ENCODE measurements at regions not wholly inside any gene's neighbourhood (a gene's known extent, or its start where the extent isn't known, plus 50 kb on each side); places are given as distances from the start of the nearest gene placed in this dataset.

DNA sequence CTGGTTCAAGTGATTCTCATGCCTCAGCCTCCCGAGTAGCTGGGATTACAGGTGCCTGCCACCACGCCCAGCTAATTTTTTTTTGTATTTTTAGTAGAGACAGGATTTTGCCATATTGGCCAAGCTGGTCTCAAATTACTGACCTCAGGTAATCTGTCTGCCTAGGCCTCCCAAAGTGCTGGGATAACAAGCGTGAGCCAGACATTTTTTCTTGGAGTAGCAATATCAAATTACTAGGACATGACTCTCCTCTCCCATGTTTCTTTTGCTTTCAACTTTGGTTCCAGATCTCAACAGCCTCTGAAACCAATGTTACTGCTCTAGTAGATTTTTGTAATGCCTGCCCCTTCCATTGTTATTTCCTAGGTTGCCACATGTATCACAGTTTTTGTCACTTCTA lies 462.0 kb downstream of the GBE1 start:
- TF ChIP-seq, protein P1, sequence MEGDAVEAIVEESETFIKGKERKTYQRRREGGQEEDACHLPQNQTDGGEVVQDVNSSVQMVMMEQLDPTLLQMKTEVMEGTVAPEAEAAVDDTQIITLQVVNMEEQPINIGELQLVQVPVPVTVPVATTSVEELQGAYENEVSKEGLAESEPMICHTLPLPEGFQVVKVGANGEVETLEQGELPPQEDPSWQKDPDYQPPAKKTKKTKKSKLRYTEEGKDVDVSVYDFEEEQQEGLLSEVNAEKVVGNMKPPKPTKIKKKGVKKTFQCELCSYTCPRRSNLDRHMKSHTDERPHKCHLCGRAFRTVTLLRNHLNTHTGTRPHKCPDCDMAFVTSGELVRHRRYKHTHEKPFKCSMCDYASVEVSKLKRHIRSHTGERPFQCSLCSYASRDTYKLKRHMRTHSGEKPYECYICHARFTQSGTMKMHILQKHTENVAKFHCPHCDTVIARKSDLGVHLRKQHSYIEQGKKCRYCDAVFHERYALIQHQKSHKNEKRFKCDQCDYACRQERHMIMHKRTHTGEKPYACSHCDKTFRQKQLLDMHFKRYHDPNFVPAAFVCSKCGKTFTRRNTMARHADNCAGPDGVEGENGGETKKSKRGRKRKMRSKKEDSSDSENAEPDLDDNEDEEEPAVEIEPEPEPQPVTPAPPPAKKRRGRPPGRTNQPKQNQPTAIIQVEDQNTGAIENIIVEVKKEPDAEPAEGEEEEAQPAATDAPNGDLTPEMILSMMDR (IDR thresholded peaks at IDR 0.05; ENCODE audit: low read depth, low read length, missing control alignments) = no peak

DNA sequence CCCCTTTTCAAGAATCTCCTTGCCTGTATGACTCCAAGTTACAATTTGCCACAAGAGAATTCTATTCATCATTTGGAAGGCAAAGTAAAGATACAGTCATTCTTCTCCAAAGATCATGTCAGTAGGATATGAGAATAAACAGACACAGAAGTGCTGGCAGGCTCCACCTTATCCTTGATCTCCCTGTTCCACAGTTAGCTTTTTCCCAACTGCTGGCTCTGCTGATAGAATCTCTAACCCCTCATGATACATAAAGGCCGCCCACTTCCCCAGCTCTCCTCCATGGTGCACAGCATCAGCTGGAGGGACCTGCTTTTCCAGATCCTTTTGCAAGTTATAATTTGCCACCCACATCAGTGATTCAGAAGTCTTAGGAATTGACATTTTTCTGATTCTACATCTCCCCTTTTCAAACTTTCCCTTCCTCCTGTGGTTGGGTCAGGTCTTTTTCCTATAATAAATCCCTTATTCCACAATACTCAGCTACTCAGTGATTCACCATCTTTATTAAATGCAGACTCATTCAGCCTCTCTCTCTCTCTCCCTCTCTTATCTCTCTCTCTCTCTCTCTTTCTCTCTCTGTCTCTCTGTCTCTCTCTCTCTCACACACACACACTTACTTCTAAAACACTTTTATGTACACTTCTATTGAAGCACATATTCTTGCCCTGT lies 465.4 kb downstream of the GBE1 start:
- no peak for DNase-seq (ENCODE audit: extremely low read depth, low read depth)
- TF ChIP-seq, protein P1 (IDR thresholded peaks at IDR 0.05; ENCODE audit: low read depth, low read length, missing control alignments) = no peak
- H3K4me3 ChIP-seq (replicated peaks; ENCODE audit: low read depth, low read length) = no peak overlapping the region

More for the DNA sequence above, 462.0 kb downstream of the GBE1 start:
- DNase-seq (ENCODE audit: extremely low read depth, low read depth) = no peak
- no peak overlapping the region for H3K4me3 ChIP-seq (replicated peaks; ENCODE audit: low read depth, low read length)

DNA sequence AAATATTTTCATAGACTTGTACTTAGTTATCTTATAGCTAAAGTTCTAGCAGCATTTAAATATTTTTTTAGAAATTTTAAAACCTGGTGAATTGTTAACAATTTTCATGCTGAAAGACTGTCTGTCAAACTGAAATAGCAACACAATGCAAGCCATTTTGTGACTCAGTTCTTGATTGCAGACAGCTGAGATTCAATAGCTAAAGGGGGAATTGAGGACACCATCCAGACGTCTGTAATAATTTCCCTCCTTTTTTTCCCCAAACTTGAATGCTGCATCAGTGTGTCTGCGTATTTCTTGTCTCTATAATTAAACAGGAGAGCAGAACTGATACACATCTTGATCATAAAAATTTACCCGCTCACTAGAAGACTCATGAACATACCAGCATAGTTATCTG lies 468.3 kb downstream of the GBE1 start:
- TF ChIP-seq, protein P1 (IDR thresholded peaks at IDR 0.05; ENCODE audit: low read depth, low read length, missing control alignments) = no peak
- no peak for DNase-seq (ENCODE audit: extremely low read depth, low read depth)

DNA sequence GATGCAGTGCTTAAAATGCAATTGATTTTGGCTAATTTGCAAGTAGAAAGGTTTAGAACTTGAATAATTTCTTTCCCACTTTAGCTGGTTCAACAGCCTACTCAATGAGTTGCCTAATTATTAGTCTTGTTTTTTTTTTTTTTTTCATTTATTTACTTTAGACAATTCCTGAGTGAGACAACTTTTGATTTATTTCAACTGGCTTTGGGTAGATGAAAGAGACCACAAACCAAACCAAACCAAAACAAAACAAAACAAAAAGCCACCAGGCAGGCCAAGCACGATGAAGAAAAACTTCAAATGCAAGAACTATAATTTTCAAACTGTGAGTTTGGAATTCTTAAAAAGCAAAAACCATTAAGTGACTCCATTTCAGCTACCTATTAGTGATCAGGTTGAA lies 469.9 kb downstream of the GBE1 start:
- DNase-seq (ENCODE audit: extremely low read depth, low read depth) = no peak
- H3K4me3 ChIP-seq (replicated peaks; ENCODE audit: low read depth, low read length) = no peak overlapping the region
- TF ChIP-seq, protein P1 (IDR thresholded peaks at IDR 0.05; ENCODE audit: low read depth, low read length, missing control alignments) = no peak

More for the DNA sequence above, 468.3 kb downstream of the GBE1 start:
- no peak overlapping the region for H3K4me3 ChIP-seq (replicated peaks; ENCODE audit: low read depth, low read length)

DNA sequence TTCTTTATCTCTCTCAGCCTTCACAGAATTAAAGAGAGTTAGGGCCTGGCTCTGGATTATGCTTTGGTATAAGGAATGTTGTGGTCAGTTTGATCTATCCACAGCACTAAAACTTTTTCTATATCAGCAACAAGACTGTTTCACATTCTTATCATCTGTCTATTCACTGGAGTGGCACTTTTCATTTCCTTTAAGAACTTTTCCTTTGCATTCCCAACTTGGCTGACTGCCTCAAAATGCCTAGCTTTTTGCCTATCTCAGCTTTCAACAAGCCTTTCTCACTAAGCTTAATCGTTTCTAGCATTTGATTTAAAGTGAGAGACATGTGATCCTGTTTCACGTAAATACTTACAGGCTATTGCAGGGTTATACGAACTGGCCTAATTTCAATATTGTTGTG lies 471.8 kb downstream of the GBE1 start:
- no peak for DNase-seq (ENCODE audit: extremely low read depth, low read depth)
- no peak overlapping the region for H3K4me3 ChIP-seq (replicated peaks; ENCODE audit: low read depth, low read length)
- TF ChIP-seq, protein P1 (IDR thresholded peaks at IDR 0.05; ENCODE audit: low read depth, low read length, missing control alignments) = no peak

DNA sequence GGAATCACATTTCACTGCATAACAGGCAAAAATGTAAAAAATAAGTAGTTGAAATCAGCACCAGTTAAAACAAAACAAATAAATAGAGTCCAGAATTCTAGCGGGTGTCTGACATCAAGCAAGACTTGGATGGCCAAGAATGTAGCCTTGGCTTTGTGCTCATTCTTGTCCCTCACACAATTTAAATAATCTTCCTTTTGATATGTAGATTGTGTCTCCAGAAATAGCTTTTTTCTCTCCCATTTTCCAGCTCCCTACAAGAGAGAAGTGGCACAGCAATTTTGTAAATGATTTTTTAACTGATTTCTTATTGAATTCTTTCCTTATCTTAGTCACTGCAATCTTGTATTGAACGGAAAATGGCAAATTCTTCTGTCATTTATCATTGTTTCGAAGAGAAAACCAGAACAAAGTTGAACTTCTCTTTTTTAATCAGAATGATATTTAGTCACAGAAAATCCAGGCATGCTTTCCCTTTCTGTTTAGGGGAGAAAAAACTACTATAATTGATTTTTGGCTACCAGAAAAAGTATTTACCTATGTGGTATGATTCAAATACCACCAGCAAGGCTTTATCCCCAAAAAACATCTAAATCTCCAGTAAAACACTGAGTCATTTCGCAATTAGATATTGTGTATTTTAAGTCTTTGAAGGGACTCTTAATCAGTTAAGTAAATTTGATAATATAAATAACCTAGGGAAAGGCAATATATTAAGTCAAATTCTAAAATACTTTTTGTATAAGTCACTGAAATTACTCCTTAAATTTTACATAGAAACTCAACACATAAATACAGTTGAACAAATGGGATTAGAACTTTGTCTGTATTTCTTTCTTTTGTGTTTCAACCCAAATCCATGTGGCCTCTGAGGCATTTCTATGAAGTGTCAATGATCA lies 481.7 kb downstream of the GBE1 start:
- no peak overlapping the region for H3K4me3 ChIP-seq (replicated peaks; ENCODE audit: low read depth, low read length)
- DNase-seq (ENCODE audit: extremely low read depth, low read depth) = no peak
- TF ChIP-seq, protein P1 (IDR thresholded peaks at IDR 0.05; ENCODE audit: low read depth, low read length, missing control alignments) = no peak
